LNCaP clone FGC (cell line): ENCODE measurements at regions not wholly inside any gene's neighbourhood (a gene's known extent, or its start where the extent isn't known, plus 50 kb on each side); places are given as distances from the start of the nearest gene placed in this dataset.

Source experiments
- DNase-seq: peaks from one replicate; pipeline ENCODE4 v3.0.0-alpha.2; 2011; ENCODE audit warnings: low read depth
- H3K4me3 ChIP-seq: 2 replicates; pipeline ENCODE4 v1.5.1; 2011; ENCODE audit warnings: mild to moderate bottlenecking, low read depth, low read length, control low read depth
- TF ChIP-seq, protein P1 (sequence below): IDR thresholded peaks from 2 replicates; pipeline ENCODE4 v1.5.1; 2012; ENCODE audit warnings: mild to moderate bottlenecking; ENCODE audit not compliant: control insufficient read depth, insufficient read depth; ENCODE audit errors: extremely low read depth

DNA sequence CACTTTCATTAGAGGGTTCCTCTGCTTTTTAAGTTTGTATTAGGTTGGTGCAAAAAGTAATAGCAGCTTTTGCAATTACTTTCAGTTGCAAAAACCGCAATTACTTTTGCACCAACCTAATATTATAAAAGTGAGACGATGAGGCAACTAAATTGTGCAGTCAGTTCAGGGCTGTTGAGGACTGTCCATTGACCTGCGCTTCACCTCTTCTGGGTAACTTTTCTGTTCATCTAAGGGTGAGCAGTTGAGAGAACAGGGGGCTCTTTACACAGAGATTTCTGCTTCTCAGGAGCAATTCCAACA, 191.3 kb downstream of the AACS start:
- TF ChIP-seq, protein P1, sequence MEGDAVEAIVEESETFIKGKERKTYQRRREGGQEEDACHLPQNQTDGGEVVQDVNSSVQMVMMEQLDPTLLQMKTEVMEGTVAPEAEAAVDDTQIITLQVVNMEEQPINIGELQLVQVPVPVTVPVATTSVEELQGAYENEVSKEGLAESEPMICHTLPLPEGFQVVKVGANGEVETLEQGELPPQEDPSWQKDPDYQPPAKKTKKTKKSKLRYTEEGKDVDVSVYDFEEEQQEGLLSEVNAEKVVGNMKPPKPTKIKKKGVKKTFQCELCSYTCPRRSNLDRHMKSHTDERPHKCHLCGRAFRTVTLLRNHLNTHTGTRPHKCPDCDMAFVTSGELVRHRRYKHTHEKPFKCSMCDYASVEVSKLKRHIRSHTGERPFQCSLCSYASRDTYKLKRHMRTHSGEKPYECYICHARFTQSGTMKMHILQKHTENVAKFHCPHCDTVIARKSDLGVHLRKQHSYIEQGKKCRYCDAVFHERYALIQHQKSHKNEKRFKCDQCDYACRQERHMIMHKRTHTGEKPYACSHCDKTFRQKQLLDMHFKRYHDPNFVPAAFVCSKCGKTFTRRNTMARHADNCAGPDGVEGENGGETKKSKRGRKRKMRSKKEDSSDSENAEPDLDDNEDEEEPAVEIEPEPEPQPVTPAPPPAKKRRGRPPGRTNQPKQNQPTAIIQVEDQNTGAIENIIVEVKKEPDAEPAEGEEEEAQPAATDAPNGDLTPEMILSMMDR = no peak
- no peak overlapping the region for H3K4me3 ChIP-seq

DNA sequence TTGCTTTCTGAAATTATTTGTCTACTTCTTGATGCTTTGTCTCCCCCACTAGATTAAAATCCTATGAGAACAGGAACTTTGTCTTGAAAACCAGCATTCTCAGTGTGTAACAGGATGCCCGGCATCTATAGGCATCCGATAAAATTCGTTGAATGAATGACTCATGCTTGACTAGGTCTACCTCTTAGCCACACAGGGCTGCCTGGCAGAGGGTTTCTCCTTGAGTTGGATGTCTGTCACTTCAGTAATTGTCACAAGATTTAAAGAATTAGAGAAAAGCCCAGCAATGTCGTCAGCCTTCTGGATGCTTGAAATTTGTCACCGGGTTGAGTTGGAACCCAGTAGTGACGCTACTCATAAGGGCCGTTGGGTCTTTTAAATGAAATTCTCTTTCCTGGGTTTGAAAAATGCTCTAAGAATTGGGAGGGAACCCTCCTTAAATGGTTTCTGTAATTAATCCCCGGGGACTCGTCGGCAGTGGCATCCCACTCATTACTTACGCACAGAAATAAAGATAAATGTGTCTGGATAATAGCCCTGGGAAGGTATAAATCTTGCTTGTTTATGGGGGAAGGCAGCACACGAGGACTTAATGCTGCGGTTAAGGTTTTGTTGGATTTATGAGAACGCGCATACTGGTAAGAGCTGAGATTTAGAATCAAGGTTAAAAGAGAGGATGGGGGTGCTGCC, 194.1 kb downstream of the AACS start:
- no peak overlapping the region for H3K4me3 ChIP-seq
- DNase-seq = no peak
- TF ChIP-seq, protein P1 = no peak

More for the DNA sequence above, 191.3 kb downstream of the AACS start:
- no peak for DNase-seq

DNA sequence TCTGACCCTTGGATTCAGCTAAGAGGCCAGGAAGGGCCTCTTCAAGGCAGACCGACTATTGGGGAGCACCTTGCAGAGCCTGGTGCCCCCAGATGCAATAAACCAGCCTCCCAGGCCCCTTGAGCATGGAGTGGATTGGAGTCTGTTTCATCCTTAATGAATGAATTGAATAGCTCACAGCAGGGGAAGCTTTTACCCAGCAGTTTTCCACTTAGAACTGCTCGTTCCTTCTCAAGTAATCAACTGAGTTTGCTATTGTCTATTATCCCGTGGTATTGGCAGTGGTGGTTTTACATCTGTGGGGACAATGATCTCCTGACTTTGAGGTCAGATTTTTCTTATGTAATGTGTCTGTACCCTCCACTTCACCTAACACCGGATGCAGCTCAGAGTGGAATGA, 197.6 kb downstream of the AACS start:
- no peak overlapping the region for H3K4me3 ChIP-seq
- TF ChIP-seq, protein P1 = no peak
- no peak for DNase-seq

DNA sequence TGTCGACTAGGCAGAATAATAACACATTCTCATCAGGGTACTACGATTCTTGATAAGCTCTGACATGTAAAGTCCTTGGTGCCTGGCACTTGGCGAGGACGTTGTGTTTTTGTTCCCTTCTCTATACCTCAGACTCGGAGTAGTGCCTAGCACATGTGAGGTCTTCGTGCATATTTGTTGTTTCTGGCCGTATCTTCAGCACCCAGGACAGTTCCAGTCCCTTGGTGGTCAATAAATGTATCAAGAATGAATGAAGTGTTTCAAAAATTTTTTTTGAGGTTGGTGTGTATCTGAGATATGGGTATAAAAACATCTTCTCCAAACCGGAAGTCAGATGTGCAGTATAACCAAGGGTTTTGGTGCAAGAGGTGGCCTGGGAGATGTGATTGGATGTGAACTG, 198.2 kb downstream of the AACS start:
- TF ChIP-seq, protein P1 = no peak
- H3K4me3 ChIP-seq = no peak overlapping the region
- DNase-seq = no peak

DNA sequence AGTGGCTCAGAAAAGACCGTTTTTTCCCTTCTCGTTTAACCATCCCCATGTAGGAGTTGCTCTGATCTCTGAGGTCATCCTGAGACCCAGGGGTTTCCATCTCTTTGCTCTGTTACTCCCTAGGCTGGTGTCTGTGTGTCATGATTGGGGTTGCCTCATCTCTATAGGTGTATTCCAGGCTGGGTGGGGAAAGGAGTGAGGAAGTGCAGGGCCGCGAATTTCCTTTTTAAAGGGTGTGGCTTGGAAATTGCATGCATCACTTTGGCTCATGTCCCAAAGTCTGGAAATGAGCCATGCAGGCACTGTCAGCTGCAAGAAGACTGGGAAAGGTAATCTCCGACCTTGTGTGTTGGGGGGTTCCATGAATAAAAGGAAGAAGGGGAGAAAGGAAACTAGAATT, 201.9 kb downstream of the AACS start:
- H3K4me3 ChIP-seq = no peak overlapping the region
- TF ChIP-seq, protein P1 = no peak
- no peak for DNase-seq

DNA sequence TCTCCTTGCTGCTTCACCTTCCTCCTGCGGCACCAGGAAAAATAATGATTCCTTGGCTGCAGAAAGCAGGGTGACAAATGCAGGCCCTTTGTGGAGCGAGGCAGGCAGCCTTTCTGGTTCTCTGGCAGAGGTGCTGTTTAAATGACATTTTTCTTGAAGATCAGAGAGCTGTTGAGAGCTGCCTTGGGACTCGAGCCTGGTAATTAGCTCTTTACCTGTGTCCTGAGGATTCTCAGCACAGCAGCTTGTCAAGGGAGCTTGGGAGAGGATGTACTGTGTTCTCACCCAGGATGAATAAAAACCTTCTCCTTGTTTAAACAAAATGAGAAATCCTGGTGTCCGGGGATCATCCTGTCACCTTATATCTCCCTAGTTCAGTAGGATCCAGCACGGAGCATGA, 204.0 kb downstream of the AACS start:
- TF ChIP-seq, protein P1 = no peak
- no peak overlapping the region for H3K4me3 ChIP-seq
- DNase-seq = no peak

DNA sequence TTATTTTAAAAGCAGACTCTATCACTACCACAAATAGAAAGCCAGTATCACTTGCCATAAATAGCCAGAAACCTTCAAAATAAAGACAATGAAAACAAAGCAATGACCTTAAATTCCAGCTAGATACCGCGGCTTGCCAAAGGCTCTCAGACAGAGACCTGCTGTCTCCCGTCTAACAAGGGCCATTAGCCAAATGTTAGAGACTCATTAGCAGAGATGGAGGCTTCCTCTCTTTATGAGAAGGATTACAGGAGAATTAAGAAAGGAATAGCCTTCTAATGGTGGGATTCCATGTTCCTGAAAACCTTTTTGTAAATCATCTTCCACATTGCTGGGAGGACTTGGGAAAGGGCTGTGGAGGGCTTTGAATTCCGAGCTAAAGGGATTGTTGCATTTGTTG, 206.7 kb downstream of the AACS start:
- TF ChIP-seq, protein P1 = no peak

More for the DNA sequence above, 206.7 kb downstream of the AACS start:
- H3K4me3 ChIP-seq = no peak overlapping the region
- no peak for DNase-seq
